C4-2B (cell line): ENCODE measurements at regions not wholly inside any gene's neighbourhood (a gene's known extent, or its start where the extent isn't known, plus 50 kb on each side); places are given as distances from the start of the nearest gene placed in this dataset.

ENCODE experiments used
- ZFX ChIP-seq: fragments of 450-650 bp; IDR thresholded peaks from 2 replicates; pipeline ENCODE4 v1.6.1; 2017
- TF ChIP-seq, protein P1 (sequence below): fragments of 450-650 bp; conservative IDR thresholded peaks from 2 replicates; pipeline ENCODE4 v1.5.1; 2017; ENCODE audit warnings: mild to moderate bottlenecking

DNA sequence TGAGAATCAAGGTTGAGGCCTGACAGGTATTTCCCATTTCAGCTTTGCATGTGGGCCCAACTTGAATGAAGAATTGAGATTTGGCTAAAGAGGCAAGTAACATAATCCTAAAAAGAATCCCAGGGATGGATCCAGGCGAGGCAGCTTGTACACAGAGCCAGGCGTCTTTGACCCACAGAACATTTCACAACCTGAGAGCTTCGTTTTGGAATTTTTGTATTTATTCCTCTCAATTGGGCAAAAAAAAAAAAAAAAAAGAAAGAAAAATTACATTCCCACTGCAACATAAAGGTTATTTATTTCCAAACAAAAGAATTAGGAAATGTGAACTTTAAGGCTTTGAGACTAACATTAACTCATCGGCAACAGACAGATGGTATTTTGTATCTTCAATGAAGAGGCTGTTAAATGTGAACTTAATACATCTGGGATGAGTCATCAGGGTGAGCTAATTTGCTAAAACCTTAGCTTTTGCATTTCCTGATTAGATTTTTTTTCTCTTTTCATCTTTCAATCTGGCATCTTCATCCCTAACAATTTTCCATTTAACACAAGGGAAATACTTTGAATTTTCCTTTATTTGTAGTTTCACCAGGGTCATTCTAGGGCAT lies 478.5 kb upstream of the TNP1 start:
- TF ChIP-seq, protein P1, sequence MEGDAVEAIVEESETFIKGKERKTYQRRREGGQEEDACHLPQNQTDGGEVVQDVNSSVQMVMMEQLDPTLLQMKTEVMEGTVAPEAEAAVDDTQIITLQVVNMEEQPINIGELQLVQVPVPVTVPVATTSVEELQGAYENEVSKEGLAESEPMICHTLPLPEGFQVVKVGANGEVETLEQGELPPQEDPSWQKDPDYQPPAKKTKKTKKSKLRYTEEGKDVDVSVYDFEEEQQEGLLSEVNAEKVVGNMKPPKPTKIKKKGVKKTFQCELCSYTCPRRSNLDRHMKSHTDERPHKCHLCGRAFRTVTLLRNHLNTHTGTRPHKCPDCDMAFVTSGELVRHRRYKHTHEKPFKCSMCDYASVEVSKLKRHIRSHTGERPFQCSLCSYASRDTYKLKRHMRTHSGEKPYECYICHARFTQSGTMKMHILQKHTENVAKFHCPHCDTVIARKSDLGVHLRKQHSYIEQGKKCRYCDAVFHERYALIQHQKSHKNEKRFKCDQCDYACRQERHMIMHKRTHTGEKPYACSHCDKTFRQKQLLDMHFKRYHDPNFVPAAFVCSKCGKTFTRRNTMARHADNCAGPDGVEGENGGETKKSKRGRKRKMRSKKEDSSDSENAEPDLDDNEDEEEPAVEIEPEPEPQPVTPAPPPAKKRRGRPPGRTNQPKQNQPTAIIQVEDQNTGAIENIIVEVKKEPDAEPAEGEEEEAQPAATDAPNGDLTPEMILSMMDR: no peak
- no peak for TF ChIP-seq ZFX
